Mucosa of descending colon (tissue), 3 donors: ENCODE measurements at regions not wholly inside any gene's neighbourhood (a gene's known extent, or its start where the extent isn't known, plus 50 kb on each side); places are given as distances from the start of the nearest gene placed in this dataset.
"Not testable (repeated sequence)": the region's sequence is repeated elsewhere in the genome, so short reads cannot be mapped to it uniquely, and the experiment has no call there.

Experiments
- ATAC-seq: fragments of 200-7000 bp; cut with Tn5 transposase; one replicate; pipeline ENCODE4 v1.9.1; 2020; ENCODE audit warnings: mild to moderate bottlenecking, moderate library complexity
- DNase-seq, 3 donors: peaks; one replicate each; pipeline ENCODE4 v3.0.0-alpha.2; 2020
- H3K36me3 ChIP-seq: fragments of 200-600 bp; one replicate; pipeline ENCODE4 v1.8.0; 2021; ENCODE audit warnings: low read depth, mild to moderate bottlenecking
- H3K4me1 ChIP-seq: fragments of 200-600 bp; one replicate; pipeline ENCODE4 v1.8.0; 2021; ENCODE audit warnings: low read depth, mild to moderate bottlenecking
- H3K4me3 ChIP-seq: fragments of 200-600 bp; one replicate; pipeline ENCODE4 v1.8.0; 2021; ENCODE audit warnings: mild to moderate bottlenecking
- H3K9me3 ChIP-seq: fragments of 200-600 bp; one replicate; pipeline ENCODE4 v1.8.0; 2021; ENCODE audit warnings: mild to moderate bottlenecking
- intact Hi-C, 2 donors: fragments of 100-400 bp; cut with DNase I in 1 of 2; cut with micrococcal nuclease in 1 of 2; formaldehyde crosslinking; loops; one replicate each; pipeline versions ENCODE4 v1.11.0 to v1.11.1; 2022; cut with DNase I, micrococcal nuclease
- TF ChIP-seq, protein P1 (sequence below): fragments of 200-600 bp; IDR thresholded peaks from one replicate; pipeline ENCODE4 v1.8.0; 2022; ENCODE audit warnings: antibody characterized with exemption, mild to moderate bottlenecking
- donor health status: DM: no; HTN: no; CAD: no; lungs with moderate emphysema.
- donor health status: DM: no; HTN: no; CAD: no.
- donor health status: DM: no; HTN: yes; CAD: no.

DNA sequence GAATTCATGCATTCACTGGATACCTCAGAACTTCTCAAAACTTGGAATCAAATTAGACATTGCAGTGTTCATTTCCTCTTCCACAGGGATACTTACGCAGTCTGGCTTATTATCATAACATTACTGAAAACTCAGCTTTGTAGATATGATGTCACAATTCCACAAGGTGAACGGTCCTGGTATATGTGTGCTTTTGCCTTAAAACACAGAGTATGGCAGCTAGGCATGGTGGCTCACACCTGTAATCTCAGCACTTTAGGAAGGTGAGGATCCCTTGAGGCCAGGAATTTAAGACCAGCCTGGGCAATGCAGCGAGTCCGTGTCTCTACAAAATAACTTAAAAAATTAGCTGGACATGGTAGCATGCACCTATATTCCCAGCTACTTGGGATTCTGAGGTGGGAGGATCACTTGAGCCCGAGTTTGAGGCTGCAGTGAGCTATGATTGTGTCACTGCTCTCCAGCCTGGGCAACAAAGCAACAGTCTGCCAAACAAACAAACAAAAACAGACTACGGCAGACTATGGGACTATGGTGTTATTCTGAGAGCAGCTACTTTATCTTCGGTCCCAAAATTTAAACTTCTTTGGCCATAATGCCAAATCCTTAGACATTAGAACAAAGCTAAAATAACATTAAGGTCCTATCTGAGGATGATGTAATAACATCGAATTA lies 1191.9 kb upstream of the SLC39A10 start:
- Histone ChIP-seq H3K36me3 (no peaks in the 10 kb centered on the region), H3K4me1 (no peaks in the 10 kb centered on the region), H3K4me3 (no peak overlapping the region), H3K9me3 (no peaks in the 10 kb centered on the region)
- DNase-seq (no peak), ATAC-seq (no peak)
- intact Hi-C loops: no loop called here
- TF ChIP-seq, protein P1, sequence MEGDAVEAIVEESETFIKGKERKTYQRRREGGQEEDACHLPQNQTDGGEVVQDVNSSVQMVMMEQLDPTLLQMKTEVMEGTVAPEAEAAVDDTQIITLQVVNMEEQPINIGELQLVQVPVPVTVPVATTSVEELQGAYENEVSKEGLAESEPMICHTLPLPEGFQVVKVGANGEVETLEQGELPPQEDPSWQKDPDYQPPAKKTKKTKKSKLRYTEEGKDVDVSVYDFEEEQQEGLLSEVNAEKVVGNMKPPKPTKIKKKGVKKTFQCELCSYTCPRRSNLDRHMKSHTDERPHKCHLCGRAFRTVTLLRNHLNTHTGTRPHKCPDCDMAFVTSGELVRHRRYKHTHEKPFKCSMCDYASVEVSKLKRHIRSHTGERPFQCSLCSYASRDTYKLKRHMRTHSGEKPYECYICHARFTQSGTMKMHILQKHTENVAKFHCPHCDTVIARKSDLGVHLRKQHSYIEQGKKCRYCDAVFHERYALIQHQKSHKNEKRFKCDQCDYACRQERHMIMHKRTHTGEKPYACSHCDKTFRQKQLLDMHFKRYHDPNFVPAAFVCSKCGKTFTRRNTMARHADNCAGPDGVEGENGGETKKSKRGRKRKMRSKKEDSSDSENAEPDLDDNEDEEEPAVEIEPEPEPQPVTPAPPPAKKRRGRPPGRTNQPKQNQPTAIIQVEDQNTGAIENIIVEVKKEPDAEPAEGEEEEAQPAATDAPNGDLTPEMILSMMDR: no peak

DNA sequence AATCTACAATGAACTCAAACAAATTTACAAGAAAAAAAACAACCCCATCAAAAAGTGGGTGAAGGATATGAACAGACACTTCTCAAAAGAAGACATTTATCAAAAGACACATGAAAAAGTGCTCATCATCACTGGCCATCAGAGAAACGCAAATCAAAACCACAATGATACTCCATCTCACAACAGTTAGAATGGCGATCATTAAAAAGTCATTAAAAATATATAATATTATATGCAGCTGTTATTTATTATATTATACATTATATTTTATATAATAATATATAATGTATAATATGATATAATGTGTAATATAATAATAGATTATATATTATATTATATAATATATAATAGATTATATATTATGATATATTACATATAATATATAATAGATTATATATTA lies 1194.1 kb upstream of the SLC39A10 start:
- intact Hi-C loops: not testable (repeated sequence)

DNA sequence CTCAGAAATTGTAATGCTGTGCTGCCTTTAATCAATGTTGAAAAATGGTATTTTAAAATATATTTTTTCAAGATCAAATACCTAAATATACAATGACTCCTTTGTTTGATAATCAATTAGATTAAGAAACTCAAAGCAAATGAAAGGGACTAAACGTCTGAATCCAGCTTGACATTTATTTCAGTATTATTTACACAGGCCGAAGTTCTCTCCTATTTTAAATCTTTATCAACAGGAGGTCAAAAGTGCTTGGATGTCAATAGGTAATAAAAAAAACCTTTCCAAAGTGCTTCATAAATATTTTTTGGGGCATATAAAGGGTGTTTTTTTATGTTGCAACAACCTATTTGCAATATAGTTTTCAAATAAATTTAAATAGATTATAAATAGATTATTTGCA lies 1201.7 kb upstream of the SLC39A10 start:
- Histone ChIP-seq H3K36me3 (no peaks in the 10 kb centered on the region), H3K4me1 (no peaks in the 10 kb centered on the region), H3K4me3 (no peak overlapping the region), H3K9me3 (no peaks in the 10 kb centered on the region)
- TF ChIP-seq, protein P1: no peak
- DNase-seq: no peak
- ATAC-seq: no peak
- intact Hi-C loops: no loop called here

More for the DNA sequence above, 1194.1 kb upstream of the SLC39A10 start:
- not testable (repeated sequence) for H3K9me3 ChIP-seq, H3K36me3 ChIP-seq, ATAC-seq, H3K4me1 ChIP-seq, DNase-seq, H3K4me3 ChIP-seq

DNA sequence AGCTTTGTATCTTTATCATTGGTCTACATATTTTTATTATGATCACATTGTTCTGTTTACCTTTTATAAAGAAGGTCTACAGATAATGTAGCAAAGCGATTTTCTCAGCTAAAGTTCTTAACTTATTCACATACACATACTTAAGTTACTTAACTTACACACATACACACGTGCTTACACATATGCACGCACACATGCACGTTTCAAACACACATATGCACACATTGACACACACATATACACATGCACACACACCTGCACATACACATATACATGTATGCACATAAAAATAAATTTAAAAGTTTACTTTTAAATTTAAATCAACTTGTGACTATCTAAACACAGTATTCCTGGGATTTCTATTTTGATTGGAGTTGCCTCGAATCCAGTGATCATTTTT lies 1204.5 kb upstream of the SLC39A10 start:
- intact Hi-C loops: no loop called here
- no peak for ATAC-seq

DNA sequence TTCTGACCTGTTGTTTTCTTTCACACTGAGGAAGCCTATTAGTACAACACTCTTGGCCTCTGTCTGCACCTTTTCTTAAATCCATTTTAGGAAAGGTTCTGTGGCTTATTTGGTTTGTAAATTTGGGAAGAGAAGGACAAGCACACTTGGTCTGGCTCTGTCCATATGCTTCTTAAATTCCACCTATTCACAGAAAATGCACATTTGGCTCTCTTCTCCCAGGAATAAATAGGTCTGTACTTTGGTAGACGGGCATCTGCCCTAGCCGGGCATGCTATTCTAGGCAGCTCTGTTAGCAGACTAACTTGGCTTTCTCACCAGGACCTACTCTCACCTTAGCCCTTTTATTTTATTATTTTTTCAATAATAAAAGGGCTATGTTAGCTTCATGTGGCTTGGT lies 1211.8 kb upstream of the SLC39A10 start:
- H3K4me3 ChIP-seq: no peak overlapping the region
- ATAC-seq (no peak), DNase-seq (no peak)
- no peaks in the 10 kb centered on the region for H3K4me1 ChIP-seq
- intact Hi-C loops: no loop called here
- TF ChIP-seq, protein P1: no peak
- no peaks in the 10 kb centered on the region for H3K36me3 ChIP-seq
- no peaks in the 10 kb centered on the region for H3K9me3 ChIP-seq

More for the DNA sequence above, 1204.5 kb upstream of the SLC39A10 start:
- H3K4me1 ChIP-seq: no peaks in the 10 kb centered on the region
- H3K4me3 ChIP-seq: no peak overlapping the region
- H3K36me3 ChIP-seq: no peaks in the 10 kb centered on the region
- no peaks in the 10 kb centered on the region for H3K9me3 ChIP-seq
- TF ChIP-seq, protein P1: no peak
- no peak for DNase-seq

DNA sequence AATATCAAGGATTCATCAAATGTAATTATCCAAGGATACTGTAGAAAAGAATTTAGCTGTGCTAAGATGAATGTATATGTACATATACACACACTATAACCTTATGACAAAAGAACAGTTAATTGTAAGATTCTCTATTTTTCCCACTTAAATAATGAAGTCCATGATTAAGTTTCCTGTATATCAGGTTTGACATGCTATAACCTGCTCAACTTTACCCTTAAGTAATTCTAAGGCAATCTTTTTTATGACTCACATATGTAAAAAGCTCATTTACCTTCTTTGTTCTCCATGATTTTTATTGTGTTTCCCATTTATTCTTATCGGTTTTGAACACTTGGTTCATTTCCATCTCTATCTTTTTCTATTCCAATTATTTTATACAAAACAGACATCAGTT lies 1213.1 kb upstream of the SLC39A10 start:
- Histone ChIP-seq H3K4me3 (no peak overlapping the region), H3K9me3 (no peaks in the 10 kb centered on the region), H3K4me1 (no peaks in the 10 kb centered on the region), H3K36me3 (no peaks in the 10 kb centered on the region)
- TF ChIP-seq, protein P1: no peak
- DNase-seq (no peak), ATAC-seq (no peak)
- intact Hi-C loops: no loop called here
